ENCODE measurements at regions not wholly inside any gene's neighbourhood (a gene's known extent, or its start where the extent isn't known, plus 50 kb on each side); places are given as distances from the start of the nearest gene placed in this dataset.

DNA sequence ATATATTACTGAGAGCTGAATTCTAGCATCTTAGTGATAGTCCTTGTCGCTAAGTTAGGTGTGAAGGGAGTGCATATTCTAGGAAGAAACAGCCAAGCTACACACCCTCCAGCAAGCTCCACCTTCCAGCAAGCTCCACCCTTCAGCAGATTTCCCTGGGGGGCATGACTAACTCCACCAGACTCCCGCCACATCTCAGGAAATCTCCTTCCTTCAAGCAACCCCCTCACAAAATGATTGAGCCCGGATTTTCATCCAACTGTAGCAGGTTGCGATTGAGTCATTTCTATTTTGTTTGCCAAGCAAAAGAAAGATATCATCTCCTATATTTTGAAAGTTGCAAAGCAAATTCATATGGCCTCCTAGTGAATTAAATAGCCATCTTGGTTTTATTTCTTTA, 162.1 kb upstream of the TMTC4 start:
- no peaks in the 10 kb centered on the region for H3K9me3 Mint-ChIP-seq (ENCODE audit: unreplicated experiment)
- H3K27ac Mint-ChIP-seq (ENCODE audit: unreplicated experiment) = no peak overlapping the region
- no peak overlapping the region for H3K4me3 Mint-ChIP-seq (ENCODE audit: unreplicated experiment)
- peaks cover 8% of the 10 kb centered on the region for H3K4me1 Mint-ChIP-seq (ENCODE audit: low read depth, unreplicated experiment)
- no peak for DNase-seq
- no peak for TF ChIP-seq CTCF (IDR thresholded peaks at IDR 0.05; ENCODE audit: partially characterized antibody, unreplicated experiment)
- H3K27me3 Mint-ChIP-seq (ENCODE audit: unreplicated experiment) = no peaks in the 10 kb centered on the region
- no peaks in the 10 kb centered on the region for H3K36me3 Mint-ChIP-seq (ENCODE audit: unreplicated experiment)

DNA sequence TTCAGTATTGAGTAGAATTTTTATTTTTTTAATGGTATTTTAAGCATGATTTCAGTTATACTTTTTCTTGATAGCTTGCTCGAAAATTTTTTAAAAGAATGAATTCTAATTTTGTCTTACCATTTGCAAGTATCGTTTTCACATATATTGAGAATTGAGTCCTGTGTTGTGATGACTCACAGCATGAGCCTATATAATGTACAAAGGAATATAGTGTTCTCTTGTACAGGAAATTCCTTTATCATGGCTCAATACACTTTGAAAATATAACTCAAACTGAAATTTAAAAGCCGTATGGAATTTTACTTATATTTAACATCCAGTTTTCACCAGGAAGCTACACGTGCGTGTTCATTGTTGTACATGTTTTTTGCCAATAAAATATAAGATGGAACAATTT, 161.1 kb upstream of the TMTC4 start:
- no peak overlapping the region for H3K4me3 Mint-ChIP-seq (ENCODE audit: unreplicated experiment)
- H3K27ac Mint-ChIP-seq (ENCODE audit: unreplicated experiment) = no peak overlapping the region
- TF ChIP-seq CTCF (IDR thresholded peaks at IDR 0.05; ENCODE audit: partially characterized antibody, unreplicated experiment) = no peak

DNA sequence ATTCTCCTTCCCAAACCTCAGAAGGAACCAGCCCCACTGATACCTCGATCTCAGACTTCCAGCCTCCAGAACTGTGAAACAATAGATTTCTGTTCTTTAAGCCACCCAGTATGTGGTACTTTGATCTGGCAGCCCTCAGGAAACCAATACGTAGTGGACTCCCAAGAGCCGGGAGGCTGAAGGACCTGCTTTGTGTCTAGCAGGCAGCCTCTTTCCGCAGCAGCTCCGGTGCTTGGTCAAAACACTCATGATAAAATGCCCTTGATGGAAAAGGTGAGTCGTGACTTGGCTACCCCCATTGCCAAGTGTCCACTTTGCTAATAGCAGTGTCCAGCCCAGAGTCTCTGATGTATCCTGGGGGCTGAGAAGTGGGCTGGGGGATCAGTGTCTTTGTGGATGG, 158.8 kb upstream of the TMTC4 start:
- no peaks in the 10 kb centered on the region for H3K9me3 Mint-ChIP-seq (ENCODE audit: unreplicated experiment)
- no peaks in the 10 kb centered on the region for H3K36me3 Mint-ChIP-seq (ENCODE audit: unreplicated experiment)
- no peak overlapping the region for H3K4me3 Mint-ChIP-seq (ENCODE audit: unreplicated experiment)
- DNase-seq = no peak
- H3K27me3 Mint-ChIP-seq (ENCODE audit: unreplicated experiment) = no peaks in the 10 kb centered on the region
- H3K4me1 Mint-ChIP-seq (ENCODE audit: low read depth, unreplicated experiment) = peaks cover 6% of the 10 kb centered on the region
- no peak for TF ChIP-seq CTCF (IDR thresholded peaks at IDR 0.05; ENCODE audit: partially characterized antibody, unreplicated experiment)
- H3K27ac Mint-ChIP-seq (ENCODE audit: unreplicated experiment) = no peak overlapping the region

More for the DNA sequence above, 161.1 kb upstream of the TMTC4 start:
- H3K9me3 Mint-ChIP-seq (ENCODE audit: unreplicated experiment) = no peaks in the 10 kb centered on the region
- DNase-seq = no peak
- no peaks in the 10 kb centered on the region for H3K36me3 Mint-ChIP-seq (ENCODE audit: unreplicated experiment)
- H3K4me1 Mint-ChIP-seq (ENCODE audit: low read depth, unreplicated experiment) = peaks cover 8% of the 10 kb centered on the region
- no peaks in the 10 kb centered on the region for H3K27me3 Mint-ChIP-seq (ENCODE audit: unreplicated experiment)

GRCh38 chr13:100828226-100828625, 153.6 kb upstream of the TMTC4 start:
- H3K27me3 Mint-ChIP-seq (ENCODE audit: unreplicated experiment) = no peaks in the 10 kb centered on the region
- TF ChIP-seq CTCF (IDR thresholded peaks at IDR 0.05; ENCODE audit: partially characterized antibody, unreplicated experiment) = no peak
- DNase-seq = no peak
- H3K9me3 Mint-ChIP-seq (ENCODE audit: unreplicated experiment) = no peaks in the 10 kb centered on the region
- no peaks in the 10 kb centered on the region for H3K36me3 Mint-ChIP-seq (ENCODE audit: unreplicated experiment)
- no peak overlapping the region for H3K27ac Mint-ChIP-seq (ENCODE audit: unreplicated experiment)
- peaks cover 8% of the 10 kb centered on the region for H3K4me1 Mint-ChIP-seq (ENCODE audit: low read depth, unreplicated experiment)
- no peak overlapping the region for H3K4me3 Mint-ChIP-seq (ENCODE audit: unreplicated experiment)

DNA sequence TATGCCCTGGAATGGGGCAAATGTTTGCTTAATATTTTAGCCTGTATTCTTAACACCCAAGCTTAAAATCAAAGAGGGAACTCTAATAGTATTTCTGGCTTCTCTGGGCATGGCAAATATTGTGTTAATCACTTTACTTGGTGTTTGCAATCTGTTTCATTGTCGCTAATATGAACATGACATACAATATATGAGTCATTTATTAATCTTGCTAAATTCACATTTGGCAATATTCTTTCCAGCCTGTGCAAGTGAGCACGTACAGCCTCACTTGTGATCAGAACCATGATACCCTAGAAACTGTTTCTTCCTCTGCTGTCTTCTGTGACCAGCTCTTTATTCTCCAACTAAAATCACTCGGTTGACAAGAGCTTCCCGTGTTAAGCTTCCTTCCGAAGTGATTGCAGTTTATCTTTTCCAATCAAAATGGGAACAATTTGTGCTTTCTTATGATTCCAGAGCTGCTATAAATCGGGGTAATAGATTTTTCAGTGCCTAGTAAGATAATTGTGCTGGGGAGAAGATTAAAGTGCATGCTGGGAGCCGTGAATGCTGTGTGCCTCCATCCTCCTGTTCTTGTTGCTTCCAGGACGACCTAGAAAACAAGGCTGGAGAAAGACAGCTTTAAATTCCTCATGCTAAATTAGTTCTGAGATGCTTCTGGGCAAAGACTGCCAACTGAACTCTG, 153.0 kb upstream of the TMTC4 start:
- peaks cover 8% of the 10 kb centered on the region for H3K4me1 Mint-ChIP-seq (ENCODE audit: low read depth, unreplicated experiment)
- no peak overlapping the region for H3K4me3 Mint-ChIP-seq (ENCODE audit: unreplicated experiment)
- no peaks in the 10 kb centered on the region for H3K36me3 Mint-ChIP-seq (ENCODE audit: unreplicated experiment)
- no peaks in the 10 kb centered on the region for H3K9me3 Mint-ChIP-seq (ENCODE audit: unreplicated experiment)
- TF ChIP-seq CTCF (IDR thresholded peaks at IDR 0.05; ENCODE audit: partially characterized antibody, unreplicated experiment) = no peak
- H3K27ac Mint-ChIP-seq (ENCODE audit: unreplicated experiment) = no peak overlapping the region
- no peaks in the 10 kb centered on the region for H3K27me3 Mint-ChIP-seq (ENCODE audit: unreplicated experiment)
- DNase-seq = no peak

Data from glutamatergic neuron (in vitro differentiated cells).